Activated naive CD4-positive, alpha-beta T cell treated with anti-CD3 and anti-CD28 coated beads, Interleukin-2, amount 50 U/mL, for 16 hours (primary cell): ENCODE measurements at regions not wholly inside any gene's neighbourhood (a gene's known extent, or its start where the extent isn't known, plus 50 kb on each side); places are given as distances from the start of the nearest gene placed in this dataset.

Experiments
- DNase-seq: peaks from one replicate; pipeline ENCODE4 v3.0.0-alpha.2; 2020

DNA sequence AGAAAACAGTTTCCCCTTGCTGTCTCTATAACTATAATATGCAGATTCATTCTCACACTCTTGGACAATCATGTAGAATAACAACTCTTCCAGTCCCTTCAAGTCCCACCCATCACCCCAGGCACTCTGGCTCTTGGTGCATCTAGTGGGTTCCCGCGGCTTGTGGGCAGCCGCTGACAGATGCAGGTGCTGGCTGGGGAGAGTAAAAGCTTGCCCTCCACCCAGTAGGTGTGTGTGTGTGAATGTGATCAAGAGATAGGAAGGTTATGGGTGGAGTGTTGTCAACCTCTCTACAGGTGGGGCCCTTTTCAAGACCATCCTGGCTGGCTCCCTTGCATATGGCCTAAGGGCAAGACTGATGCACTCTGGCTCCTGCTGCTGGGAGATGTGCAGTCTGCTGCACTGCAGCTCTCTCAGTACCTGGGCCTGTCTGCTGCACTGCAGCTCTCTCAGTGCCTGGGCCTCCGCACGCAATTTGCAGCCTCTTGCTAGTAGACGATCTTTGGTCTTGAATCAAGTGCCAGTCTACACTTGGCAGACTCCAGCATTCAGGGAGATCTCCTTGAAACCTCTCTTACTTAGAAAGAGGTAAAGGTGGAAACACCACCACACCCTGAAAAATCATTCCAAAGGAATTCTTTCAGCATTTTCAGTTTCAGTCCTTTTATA lies 189.7 kb upstream of the GDNF start:
- no peak for DNase-seq

DNA sequence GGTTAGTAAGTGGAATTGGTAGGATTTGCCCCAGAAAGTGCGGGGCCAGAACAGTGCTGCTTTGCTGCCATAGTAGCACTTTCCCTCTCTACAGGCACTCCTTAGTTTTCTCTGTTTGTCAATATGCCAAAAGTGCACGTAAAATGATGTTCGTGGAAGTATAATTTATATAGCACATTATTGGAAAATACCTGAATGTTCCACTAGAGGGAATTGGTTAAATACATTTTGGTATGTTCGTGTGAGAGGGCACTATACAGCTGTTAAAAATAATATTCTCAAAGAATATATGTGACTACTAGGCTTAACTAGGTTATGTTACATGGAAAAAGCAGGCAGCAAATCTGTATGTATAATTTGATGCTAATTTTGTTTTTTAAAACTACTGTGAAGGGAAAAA lies 184.0 kb upstream of the GDNF start:
- DNase-seq = no peak

DNA sequence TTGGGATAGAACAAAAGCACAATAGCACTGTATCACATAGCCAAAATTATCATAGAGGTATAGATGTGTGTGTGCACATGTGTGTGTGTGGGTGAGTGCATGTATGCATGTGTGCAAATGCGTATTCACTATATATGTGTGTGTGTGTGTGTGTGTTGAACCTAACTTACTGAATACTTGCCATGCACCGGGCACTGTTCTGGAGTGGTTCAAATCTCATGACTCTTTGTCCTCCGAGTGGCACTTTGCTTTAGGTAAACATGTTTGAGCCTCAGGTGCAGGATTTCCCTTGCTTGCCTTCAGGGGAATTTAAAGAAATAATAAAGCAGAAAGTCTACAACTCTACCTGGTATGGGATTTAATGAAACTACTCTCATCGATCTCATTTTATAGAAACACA lies 183.5 kb upstream of the GDNF start:
- DNase-seq = no peak

DNA sequence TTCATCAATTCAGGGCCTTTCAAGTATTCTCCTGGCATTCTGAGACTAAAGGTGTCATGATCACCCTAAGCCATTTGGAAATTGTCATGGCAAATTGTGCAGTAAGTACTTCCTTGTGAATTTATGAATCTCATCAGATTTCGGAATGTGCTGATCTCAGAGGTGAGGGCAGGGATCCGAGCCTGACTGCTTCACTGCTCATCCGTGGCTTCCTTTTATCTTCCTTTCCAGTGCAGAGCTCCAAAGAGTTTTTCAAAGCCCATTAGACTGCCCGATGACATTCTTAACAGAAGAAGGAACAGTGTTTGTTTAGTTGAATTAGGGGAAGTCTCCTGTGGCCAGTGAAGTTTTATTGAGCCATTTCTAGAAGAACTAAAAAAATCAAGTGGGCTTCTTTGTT lies 182.8 kb upstream of the GDNF start:
- no peak for DNase-seq

DNA sequence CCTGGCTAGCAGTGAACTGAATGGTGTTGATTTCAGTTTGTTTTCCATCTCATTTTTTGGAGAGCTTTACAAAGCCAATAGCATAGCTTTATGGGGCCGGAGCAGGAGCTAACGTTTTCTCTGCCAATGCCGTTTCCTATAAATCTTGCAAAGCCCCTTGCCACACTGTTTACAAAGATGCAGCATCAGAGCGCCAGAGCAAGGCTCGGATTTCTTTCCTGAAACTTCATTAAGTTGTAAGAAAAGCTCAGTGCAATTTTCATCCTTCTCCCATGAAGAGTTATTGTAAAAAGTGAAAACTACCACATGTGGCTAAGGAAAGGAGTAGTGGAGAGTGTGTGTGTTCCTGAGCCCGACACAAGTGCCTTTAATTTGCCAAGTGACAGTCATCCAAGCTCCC lies 178.2 kb upstream of the GDNF start:
- no peak for DNase-seq

DNA sequence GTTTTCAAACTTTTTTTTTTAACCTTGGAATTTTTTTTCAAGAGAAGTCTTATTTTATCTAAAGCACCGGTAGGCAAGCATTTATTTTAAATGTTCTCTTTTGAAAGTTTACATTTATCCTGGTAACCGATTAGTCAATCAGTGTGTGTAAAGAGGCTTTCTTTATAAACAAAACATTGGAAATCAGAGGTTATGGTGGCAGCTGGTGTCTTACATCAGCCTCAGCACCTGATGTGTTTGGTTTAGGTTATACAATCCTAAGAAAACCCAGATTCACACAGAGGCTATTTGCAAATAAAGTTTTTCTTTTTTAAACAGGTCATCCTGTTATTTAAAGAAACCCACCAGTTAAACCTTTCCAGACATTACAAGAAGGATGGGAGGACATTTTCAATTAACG lies 173.3 kb upstream of the GDNF start:
- no peak for DNase-seq

DNA sequence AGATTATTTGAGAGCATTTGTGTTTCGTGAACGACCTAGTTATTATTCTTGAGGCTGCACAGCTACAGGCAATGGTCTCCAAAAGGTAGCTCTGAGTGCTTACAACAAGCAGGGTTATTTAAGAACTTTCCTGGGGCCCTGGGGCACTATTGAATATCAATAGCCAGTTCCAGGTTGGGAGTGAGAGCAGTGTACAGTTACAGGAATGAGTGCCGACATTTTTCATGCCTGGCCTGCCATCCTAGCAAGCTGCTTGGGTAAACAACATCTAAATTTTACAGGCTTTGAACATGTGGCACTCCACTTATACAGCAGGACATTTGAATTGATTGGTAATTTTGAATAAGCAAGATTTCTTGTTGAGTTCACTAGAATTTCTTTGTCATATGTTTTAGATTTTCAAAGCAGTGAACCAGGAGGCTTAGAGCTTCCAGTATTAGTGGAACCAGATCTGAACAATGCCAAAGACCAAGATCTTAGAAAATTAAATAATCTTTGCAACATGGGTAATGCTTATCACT lies 171.9 kb upstream of the GDNF start:
- no peak for DNase-seq

DNA sequence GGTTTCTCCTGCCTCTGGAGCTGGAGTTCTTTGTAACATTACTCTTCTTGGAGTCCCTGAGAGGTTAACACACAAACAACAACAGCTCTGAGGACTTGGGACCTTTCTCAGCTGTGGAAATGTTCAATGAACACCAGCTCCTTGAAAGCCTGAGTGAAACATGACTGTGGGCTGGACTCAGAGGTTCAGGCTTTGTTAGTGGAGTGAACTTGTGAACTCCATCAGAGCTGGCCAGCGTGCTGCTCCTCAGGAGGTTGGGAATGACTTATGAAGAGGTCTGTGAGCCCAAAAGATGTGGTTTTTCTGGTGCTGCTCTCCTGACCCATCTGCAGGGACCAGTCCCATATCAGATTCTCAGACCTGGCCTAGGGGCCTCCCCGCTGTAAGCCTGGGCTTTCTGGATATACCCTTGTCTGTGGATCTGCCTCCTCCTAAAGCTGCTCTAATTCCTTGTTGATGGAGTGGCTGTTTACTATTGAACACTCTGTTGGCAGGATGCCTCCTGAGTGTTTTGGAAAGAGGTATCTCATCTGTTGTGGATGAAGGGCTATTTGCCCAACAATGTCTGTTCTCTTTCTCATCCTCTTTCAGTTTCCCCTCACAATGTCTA lies 170.0 kb upstream of the GDNF start:
- no peak for DNase-seq

DNA sequence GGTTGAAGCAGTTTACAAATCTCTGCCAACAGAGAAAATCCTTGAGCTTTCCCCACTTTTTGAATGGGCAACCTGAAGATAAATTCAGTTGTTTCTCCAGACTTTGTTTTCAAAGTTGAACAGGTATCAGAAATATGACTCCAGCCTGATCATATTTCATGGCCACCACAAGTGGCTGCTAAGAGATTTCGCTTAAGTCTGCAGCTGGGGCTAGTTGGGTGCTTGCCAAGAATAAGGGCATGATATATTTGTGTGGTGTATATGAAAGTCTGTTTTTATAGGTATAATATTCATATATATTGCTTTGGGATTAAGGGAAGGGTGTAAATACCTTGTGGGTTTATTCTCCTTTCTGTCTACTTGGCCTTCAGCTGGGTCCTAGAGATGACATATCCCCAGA lies 168.4 kb upstream of the GDNF start:
- no peak for DNase-seq

DNA sequence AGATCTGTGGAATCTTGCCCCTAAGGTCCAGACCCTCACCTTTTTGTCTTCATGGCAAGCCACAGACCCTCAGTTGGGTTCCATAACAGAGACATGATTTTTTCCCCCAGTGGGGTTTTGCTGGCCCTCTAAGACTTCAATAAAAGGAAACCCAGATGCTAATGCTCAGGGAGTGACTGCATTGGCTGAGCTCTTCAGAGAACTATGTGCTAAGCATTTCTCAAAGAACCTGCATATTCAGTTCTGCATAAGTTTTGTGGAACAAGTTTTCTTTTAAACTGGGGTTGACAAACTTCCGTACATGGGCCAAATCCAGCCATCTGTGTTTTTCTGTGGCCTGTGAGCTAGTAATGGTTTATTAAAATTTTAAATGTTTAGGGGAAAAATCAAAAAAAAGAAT lies 159.8 kb upstream of the GDNF start:
- DNase-seq = no peak

DNA sequence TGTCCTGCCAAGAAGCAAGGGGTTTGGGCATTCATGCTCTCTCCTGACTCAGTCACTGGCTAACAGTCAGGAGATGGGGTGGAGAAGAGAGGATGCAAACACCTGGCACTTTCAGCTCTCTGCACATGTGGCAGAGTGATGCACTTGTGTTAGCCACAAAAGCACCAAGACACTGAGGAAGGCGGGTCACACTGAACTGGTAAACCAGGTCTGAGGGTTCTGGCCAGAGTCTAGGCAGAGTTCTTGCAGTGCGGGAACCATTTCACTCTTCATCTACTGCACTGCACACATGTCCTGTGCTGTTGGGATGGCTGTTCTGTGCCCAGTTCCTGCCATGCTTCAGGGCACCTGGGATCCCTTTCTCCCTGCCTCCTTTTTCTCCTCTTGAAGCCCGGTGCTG lies 157.1 kb upstream of the GDNF start:
- DNase-seq = no peak

DNA sequence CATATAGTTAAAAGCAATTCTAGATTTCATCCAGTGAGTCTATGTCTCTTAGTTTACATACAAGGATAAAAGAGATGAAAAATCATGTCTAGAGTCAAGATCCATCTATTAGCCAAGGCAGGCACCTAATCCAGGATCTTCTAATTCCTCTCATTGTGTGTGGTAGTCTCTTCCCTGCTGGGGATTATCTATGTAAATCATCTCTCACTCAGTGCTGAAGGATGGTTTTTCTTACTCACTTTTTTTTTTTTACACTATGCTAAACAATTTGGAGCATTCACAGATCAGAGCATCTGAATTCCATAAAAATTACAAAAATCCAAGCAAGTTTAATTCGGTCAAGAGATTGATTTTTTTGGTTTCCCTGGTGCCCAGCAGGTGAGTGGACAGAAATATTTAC lies 154.9 kb upstream of the GDNF start:
- DNase-seq = no peak

DNA sequence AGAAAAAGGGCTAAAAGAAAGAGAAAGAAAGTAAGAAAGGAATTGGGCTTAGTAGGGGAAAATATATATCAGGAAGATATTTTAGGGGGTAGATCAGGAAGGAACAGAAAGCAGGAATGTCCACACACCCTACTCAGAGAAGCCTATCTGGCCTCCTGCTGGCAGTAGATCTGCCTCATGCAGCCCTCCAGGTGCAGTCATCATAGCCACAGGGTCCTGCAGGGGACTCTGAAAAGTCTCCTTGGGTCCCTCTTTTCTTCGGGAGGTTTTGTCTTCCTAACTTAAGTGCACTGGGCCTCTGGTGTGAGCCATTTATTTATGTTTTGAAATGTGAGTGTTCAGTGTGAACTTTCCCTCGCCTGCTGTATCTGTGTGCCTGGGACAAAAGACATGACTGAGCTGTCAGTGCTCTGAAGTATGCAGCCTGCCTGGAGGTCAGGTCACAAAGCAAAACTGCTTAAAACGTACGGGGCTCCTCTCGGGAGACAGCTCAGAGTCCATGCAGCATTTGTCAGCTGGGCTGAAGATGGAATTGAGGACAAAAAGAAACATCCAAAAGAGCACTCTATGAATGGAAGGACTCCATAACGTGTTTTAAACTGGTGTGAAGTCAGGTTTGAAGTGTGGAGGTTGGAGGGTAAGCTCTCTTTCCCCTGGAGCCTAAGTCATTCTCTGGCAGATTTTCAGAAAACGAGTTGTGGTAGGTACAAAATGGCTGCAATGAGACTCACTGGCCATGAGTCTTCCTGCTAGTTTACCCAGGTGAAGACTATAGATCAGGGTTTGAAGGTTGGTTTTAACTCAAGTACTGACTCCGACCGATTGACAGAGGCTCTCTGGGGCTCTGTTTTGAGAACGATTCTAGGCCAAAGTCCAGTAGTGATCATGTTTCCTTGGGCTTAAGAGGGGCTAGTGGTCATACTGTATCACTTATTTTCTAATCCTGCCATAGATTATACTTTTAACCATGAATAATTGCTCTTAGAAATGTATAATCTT lies 151.8 kb upstream of the GDNF start:
- DNase-seq = no peak

DNA sequence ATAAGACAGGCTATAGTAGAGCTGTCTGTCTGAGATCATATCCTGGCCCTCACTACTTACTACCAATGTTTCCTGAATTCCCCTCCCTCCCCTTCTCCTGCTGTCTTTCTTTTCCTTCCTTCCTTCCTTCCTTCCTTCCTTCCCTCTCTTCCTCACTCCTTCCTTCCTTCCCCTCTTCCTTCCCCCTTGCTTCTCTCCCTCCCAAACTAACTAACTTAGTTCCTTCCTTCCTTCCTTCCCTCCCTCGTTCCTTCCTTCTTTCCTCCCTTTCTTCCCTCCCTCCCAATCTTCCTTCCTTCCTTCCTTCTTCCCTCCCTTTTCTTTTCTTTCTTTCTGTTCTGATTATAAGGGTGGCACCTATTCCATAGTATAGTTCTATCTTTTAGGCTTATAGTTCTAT lies 150.0 kb upstream of the GDNF start:
- DNase-seq = no peak

DNA sequence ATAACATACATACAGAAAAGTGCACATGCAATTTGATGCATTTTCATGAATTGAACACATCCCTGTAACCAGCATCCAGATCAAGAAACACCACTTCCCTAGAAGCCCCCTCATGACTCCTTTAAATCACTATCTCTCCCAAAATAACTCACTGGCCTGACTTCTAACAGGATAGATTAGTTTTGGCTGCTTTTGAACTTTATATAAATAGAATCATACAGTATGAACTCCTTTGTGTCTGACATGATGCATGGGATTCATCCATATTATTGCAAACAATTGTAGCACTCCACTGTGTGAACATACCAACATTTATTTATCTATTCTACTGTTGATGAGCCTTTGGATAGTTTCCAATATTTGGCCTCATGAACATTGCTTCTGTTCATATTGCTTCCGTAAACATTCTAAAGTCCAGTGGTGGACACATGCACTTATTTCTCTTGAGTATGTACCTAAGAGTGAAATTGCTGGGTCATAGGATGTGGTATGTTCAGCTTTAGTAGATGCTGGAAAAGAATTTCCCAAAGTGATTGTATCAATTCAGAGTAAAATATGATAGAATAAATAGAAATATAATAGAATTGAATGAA lies 148.7 kb upstream of the GDNF start:
- no peak for DNase-seq

DNA sequence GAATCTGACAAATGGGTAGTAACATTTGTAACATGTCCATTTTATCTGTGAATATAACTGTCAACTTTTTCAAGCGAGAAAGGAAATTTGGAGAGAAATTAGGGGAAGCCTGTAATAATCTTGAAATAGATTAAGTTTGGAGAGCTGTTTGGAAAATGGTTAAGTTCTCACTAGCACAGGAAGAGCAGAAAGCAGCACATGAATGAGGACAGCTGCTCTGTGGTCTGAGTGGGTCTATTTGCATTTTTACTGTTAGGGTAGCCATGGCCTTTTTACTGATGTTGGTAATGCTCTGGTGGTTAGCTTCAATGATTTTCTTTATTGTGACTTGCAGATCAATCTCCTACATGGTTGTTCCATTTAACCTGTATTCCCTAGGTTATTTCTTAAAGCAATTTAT lies 144.5 kb upstream of the GDNF start:
- no peak for DNase-seq

DNA sequence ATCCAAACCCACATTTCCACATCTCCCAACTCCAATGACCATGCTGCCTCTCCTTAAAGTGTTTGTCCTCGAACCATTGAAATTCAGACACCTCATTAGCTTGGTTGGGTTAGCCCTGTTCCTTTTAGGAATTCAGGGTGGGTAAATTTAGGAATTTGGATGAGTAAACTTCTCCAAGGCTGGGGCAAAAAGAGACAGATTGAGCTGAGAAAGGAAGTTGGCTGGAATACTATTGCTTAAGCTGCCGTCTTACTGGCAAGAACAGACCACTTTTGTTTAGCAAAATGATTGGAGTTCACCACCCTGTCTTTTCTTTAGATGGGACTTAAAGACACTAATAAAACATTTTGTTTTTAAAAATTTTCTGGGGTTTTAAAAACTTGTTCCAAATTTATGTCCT lies 143.6 kb upstream of the GDNF start:
- DNase-seq = no peak

DNA sequence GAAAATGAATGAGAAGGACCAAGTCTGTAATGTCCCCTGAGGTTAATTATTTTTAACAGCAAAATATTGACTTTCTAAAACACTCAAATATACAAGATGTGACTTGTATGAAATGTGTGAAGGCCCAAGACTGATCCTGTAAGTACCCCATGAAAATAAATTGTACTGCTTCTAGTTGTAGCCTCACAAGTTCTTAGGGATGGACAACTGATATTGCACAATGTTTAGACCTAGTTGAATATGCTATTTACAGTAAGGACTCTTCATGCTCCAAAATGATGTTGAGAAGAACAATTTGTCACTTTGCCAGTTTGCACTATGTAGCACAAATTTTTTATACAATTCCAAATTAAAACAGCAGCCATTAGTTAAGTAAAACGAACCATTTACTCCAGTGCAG lies 139.7 kb upstream of the GDNF start:
- DNase-seq = no peak

DNA sequence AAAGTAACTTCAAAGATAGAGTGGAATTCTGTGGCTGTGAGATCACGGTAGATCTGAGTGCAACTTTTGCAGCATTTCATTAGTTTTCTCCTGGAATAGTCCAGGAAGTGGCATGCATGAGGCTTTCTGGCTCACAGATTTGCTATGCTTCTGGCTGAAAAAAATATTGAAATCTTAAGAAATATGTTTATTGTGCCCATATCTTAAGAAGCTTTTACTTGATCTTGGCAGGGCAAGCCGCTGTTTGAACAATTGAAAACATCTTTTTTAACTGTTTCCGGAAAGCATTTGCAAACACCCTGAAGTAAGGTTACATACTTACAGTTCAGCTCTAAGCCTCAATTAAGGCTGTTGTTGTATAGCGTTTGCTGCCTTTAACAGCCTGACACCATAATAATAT lies 135.7 kb upstream of the GDNF start:
- DNase-seq = no peak

DNA sequence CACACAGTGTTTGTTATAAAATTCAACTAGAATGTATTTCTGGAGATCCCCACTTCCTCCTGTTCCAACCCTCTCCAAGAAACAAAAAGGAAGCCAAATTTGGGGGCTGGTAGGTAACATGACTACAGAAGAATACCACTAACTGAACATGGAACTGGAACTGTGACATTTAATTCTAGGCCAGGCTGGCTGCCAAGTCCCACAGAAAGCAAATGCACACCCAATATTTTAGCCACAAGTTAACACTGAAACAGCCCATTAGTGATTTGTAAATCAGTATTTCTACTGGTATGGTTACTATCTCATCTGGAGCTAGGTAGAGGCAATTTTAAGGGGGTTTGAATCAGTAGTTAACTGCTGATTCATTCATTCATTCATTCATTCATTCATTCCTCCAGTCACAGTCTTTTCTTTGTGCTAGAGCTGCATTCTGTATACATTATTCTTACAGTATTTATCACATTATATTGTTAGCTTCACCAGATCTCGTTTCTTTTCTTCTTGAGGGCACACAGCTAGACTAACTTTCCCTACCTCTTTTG lies 131.7 kb upstream of the GDNF start:
- no peak for DNase-seq

DNA sequence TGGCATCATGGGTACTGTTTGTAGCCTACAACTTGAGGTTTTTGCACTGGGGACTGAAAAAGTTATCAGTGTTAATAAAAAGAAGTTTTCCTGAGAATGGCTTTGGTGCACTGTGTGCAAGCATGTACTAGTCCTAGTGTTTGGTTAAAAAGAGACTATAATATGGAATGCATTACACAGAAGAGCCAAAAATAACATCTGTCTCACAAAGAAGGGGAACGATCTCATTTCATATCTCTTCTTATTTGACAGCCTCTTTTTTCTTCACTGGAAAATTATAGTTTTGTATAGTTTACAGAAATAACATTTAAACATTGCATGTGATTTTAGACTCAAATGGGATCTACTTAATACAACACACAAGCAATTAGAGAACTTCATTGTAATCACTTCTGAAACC lies 127.0 kb upstream of the GDNF start:
- DNase-seq = no peak

DNA sequence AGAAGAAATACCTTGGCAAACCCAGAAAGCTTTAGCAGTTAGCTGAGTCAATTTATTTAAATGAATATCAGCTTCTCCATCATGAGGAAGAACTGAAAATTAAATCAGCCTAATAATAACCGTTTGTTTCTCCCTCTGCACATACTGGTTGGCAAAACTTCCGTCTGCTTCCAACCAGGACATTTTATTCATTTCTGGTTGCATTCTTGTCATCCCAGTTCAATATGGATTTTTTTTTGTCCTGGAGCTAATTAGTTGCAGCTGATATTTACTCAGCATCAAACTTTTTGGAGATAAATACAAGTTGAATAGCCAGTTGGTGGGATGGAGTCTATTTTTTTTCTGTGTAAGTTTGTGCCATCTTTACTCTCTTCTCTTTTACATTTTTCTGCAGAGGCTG lies 126.5 kb upstream of the GDNF start:
- no peak for DNase-seq

DNA sequence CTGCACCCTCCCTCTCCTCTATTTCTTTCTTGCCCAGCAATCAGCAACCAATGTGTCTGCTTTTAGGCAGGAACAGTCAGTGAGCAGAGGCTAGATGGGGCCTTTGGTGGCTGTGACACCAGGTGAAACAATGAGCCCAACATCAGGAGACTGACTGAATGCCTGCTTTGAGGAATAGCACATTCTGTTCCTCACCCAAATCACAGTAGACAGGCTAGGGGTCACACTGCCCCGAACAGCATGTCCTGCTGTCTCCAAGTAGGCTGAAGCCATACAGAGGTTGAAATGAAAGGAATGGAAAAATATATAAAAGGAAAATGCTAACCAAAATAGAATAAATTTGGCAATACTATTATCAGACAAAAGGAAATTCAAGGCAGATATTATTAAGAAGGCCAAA lies 122.5 kb upstream of the GDNF start:
- no peak for DNase-seq
